Adrenal gland (tissue), 9 donors: ENCODE measurements at regions not wholly inside any gene's neighbourhood (a gene's known extent, or its start where the extent isn't known, plus 50 kb on each side); places are given as distances from the start of the nearest gene placed in this dataset.

Source experiments
- DNase-seq, 7 donors: peaks; one replicate each; pipeline ENCODE4 v3.0.0-alpha.2; 2019 to 2020
- H3K27ac ChIP-seq, 5 donors: fragments of 200-600 bp; sonication (generic) in 4 of 5; 1 replicate in 3 of 5; 2 replicates in 2 of 5; pipeline versions ENCODE4 v1.5.1 to v1.8.0; 2016 to 2020; ENCODE audit warnings: mild to moderate bottlenecking in 1 of 5
- H3K27me3 ChIP-seq: fragments of 200-600 bp; 2 replicates; pipeline ENCODE4 v1.8.0; 2021
- H3K36me3 ChIP-seq, 2 donors: fragments of 200-600 bp; replicated peaks in 1 of 2; 1 replicate in 1 of 2; 2 replicates in 1 of 2; pipeline versions ENCODE4 v1.5.1 to v1.8.0; 2018 to 2022
- H3K4me1 ChIP-seq, 2 donors: fragments of 200-600 bp; replicated peaks in 1 of 2; 1 replicate in 1 of 2; 2 replicates in 1 of 2; pipeline versions ENCODE4 v1.5.1 to v1.8.0; 2018 to 2021
- H3K4me3 ChIP-seq, 4 donors: fragments of 200-600 bp; sonication (generic) in 3 of 4; one replicate each; pipeline ENCODE4 v1.5.1; 2016 to 2018
- H3K9me3 ChIP-seq, 3 donors: fragments of 200-600 bp; sonication (generic) in 1 of 3; replicated peaks in 1 of 3; 1 replicate in 2 of 3; 2 replicates in 1 of 3; pipeline versions ENCODE4 v1.5.1 to v1.8.0; 2016 to 2021
- POLR2A ChIP-seq, 2 donors: fragments of 450-650 bp; IDR thresholded peaks; one replicate each; pipeline ENCODE4 v1.6.1; 2017; ENCODE audit warnings: antibody characterized with exemption in 2 of 2, mild to moderate bottlenecking in 2 of 2, moderate library complexity in 1 of 2
- WGBS, 4 donors: extraction: QIAGEN DNeasy Blood & Tissue Kit in 2 of 4; methylation state at CpG; one replicate each; pipeline versions ENCODE4 v1.1.5 to v1.1.7; 2013 to 2017; 5-methylcytosine and 5-hydroxymethylcytosine counted together
- intact Hi-C, 2 donors: fragments of 100-400 bp; cut with DNase I; formaldehyde crosslinking; loops; one replicate each; pipeline versions ENCODE4 v1.14.1 to v1.15.0; 2022 to 2023
- TF ChIP-seq, protein P1 (sequence below), 6 experiments: fragments of 450-650 bp in 4 of 6; fragments of 200-600 bp in 2 of 6; sonication (generic) in 1 of 6; IDR thresholded peaks; 1 replicate in 5 of 6; 2 replicates in 1 of 6; pipeline versions ENCODE4 v1.5.1 to v1.8.0; 2016 to 2021; ENCODE audit warnings: antibody characterized with exemption in 6 of 6, mild to moderate bottlenecking in 2 of 6, moderate library complexity in 1 of 6
- donor health status: healthy with polysubstance abuse.
- donor health status: Bipolar disorder and iron deficiency.
- donor health status: DM: yes; HTN: yes; CAD: no.
- donor health status: DM: no; HTN: no; CAD: no.
- donor health status: DM: no; HTN: no; CAD: no.

DNA sequence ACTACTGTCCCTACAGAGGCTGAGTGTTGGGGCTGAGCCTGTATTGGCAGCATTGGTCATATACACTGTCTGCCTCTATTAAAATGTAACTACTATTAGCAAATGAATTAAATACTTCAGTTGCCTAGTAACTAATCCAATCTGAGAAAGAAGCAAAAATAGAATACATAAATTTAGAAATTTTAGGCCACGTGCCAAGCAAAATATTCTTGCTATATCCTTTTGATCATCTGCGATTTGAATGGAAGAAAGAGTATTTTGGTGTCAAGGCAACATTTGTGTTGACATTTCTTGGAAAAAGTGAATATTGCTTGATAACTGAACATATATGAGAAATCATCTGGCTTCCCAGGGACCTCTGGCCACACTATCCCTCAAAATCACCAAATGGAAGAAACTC lies 148.2 kb upstream of the TOPAZ1 start:
- Histone ChIP-seq H3K27me3 (no peaks in the 10 kb centered on the region), H3K9me3 (no peaks in the 10 kb centered on the region), H3K4me1 (no peaks in the 10 kb centered on the region), H3K4me3 (no peak overlapping the region), H3K36me3 (no peaks in the 10 kb centered on the region), H3K27ac (no peak overlapping the region)
- intact Hi-C loops = no loop called here
- DNase-seq = no peak
- WGBS, 4 donors = 25 to 39% (median 29%) methylated on average over 2 of the region's 2 CpGs
- TF ChIP-seq, protein P1, sequence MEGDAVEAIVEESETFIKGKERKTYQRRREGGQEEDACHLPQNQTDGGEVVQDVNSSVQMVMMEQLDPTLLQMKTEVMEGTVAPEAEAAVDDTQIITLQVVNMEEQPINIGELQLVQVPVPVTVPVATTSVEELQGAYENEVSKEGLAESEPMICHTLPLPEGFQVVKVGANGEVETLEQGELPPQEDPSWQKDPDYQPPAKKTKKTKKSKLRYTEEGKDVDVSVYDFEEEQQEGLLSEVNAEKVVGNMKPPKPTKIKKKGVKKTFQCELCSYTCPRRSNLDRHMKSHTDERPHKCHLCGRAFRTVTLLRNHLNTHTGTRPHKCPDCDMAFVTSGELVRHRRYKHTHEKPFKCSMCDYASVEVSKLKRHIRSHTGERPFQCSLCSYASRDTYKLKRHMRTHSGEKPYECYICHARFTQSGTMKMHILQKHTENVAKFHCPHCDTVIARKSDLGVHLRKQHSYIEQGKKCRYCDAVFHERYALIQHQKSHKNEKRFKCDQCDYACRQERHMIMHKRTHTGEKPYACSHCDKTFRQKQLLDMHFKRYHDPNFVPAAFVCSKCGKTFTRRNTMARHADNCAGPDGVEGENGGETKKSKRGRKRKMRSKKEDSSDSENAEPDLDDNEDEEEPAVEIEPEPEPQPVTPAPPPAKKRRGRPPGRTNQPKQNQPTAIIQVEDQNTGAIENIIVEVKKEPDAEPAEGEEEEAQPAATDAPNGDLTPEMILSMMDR (IDR thresholded peaks at IDR 0.05) = no peak
- TF ChIP-seq POLR2A (IDR thresholded peaks at IDR 0.05) = no peak

DNA sequence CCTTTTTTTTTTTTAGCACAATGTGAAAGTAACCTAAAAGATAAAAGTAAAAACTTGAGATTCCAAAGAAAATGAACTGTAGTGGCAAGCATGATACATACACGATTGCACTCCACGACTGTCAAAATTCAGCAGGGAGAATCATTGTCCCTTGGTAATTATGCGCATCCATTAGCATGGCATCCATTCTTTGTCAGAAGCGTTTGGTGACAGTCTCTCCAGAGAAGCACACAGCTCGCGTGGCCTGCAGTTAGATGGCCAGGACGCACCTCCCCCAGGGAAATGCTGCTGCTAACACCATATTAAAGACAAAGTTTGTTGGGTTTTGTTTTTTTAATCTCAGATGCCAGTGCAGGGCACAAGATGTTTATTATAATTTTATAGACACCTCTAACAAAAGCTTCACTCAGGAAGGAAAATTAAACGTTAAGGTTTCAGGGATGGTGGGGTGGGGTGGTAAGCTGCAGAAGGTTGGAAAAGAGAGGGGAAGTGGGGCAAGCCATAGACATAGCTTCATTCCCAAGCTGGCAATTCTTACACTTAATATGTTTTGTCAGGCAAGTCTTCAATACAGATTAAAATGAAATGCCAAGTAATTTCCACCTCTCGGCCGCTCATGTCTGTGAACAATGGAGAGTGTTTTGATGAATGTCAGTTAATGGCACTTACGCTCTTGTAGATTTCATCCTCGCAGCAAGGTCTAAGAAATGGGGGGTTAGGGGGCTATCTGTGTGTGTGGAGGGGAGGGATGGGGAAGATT lies 142.8 kb upstream of the TOPAZ1 start:
- Histone ChIP-seq H3K4me1 (no peaks in the 10 kb centered on the region), H3K27ac (no peak overlapping the region), H3K9me3 (no peaks in the 10 kb centered on the region), H3K36me3 (no peaks in the 10 kb centered on the region), H3K27me3 (peaks cover 6% of the 10 kb centered on the region), H3K4me3 (no peak overlapping the region)
- intact Hi-C loops = no loop called here
- no peak for DNase-seq
- no peak for TF ChIP-seq POLR2A (IDR thresholded peaks at IDR 0.05)
- TF ChIP-seq, protein P1 (IDR thresholded peaks at IDR 0.05) = no peak
- 73 to 84% (median 81%) methylated on average over 12 of the region's 12 CpGs for WGBS, 4 donors

DNA sequence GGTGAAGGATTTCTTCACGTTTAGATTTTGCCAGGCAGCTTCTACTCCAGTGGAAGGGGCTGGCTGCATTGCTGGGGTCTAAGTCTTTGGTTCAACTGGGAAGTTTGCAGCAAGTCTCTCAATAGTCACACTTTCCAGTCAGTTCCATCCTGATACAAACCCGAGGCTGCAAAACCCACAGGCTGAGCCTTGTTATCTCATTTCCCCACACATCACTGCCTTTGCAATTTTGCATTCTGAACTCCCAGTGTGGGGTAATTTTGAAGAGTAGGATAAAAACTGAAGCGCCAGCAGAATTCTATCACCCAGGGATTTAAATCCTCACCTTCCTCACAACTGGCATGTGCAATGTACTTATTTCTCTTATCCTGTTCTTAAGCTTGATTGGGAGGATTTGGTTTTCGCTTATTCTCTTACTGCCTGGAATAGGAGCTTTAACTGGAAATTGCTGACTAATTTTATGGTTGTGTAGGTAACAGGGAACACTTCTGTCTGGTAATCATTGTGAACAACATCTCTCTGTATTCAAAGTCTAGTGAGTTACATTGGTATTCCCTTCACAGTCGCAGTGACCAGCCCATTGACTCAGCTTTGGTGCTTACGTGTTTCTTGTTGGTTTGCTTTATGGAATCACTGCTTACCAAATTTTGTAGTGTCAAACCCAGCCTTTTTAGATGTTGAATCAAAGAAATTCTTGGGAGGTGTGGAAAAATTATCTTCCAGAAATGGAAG lies 142.0 kb upstream of the TOPAZ1 start:
- Histone ChIP-seq H3K4me3 (no peak overlapping the region), H3K27ac (no peak overlapping the region), H3K9me3 (no peaks in the 10 kb centered on the region), H3K4me1 (no peaks in the 10 kb centered on the region), H3K27me3 (peaks cover 6% of the 10 kb centered on the region), H3K36me3 (no peaks in the 10 kb centered on the region)
- no peak for TF ChIP-seq POLR2A (IDR thresholded peaks at IDR 0.05)
- TF ChIP-seq, protein P1 (IDR thresholded peaks at IDR 0.05) = no peak
- intact Hi-C loops = no loop called here
- WGBS, 4 donors = 71 to 76% (median 73%) methylated on average over 6 of the region's 6 CpGs
- DNase-seq = no peak

DNA sequence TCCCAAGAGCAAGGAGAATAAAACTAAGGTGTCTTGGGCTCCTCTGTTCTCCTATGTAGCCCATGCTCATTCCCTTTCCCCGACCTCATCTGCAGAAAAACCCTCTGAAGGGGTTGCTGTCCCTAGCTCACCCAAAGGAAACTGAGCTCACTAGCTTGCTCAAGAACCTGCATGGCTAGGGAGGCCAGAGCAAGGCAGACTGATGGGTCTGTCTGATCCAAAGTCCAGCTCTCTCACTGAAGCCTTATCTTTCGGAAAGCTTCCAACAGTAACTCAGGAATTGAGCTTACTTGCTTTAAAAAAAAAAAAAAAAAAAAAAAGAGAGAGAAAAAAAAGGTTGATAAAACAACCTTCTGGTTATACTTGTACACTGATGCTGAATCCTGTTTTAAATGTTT lies 141.4 kb upstream of the TOPAZ1 start:
- DNase-seq = no peak
- TF ChIP-seq POLR2A (IDR thresholded peaks at IDR 0.05) = no peak
- TF ChIP-seq, protein P1 (IDR thresholded peaks at IDR 0.05) = no peak
- Histone ChIP-seq H3K9me3 (no peaks in the 10 kb centered on the region), H3K27me3 (peaks cover 6% of the 10 kb centered on the region), H3K27ac (no peak overlapping the region), H3K4me1 (no peaks in the 10 kb centered on the region), H3K36me3 (no peaks in the 10 kb centered on the region), H3K4me3 (no peak overlapping the region)
- 72 to 82% (median 77%) methylated on average over 2 of the region's 2 CpGs for WGBS, 4 donors
- intact Hi-C loops = no loop called here
